ENCODE measurements at regions not wholly inside any gene's neighbourhood (a gene's known extent, or its start where the extent isn't known, plus 50 kb on each side); places are given as distances from the start of the nearest gene placed in this dataset.
"Not testable (repeated sequence)": the region's sequence is repeated elsewhere in the genome, so short reads cannot be mapped to it uniquely, and the experiment has no call there.

- H3K9me3 ChIP-seq (ENCODE audit: insufficient read depth, low read depth, low read length); H3K4me1 ChIP-seq (ENCODE audit: control insufficient read depth in 1 of 2, insufficient read depth in 2 of 2, low read length in 2 of 2); H3K9ac ChIP-seq (ENCODE audit: low read length); H2BK5ac ChIP-seq (ENCODE audit: low read depth, low read length, poor library complexity); H3K36me3 ChIP-seq (ENCODE audit: control insufficient read depth in 1 of 2, insufficient read depth in 2 of 2, low read length in 2 of 2); H3K14ac ChIP-seq (ENCODE audit: low read length); H3K4me2 ChIP-seq (ENCODE audit: low read length); H3K27me3 ChIP-seq (ENCODE audit: insufficient read depth, low read length); H2AFZ ChIP-seq (ENCODE audit: insufficient read depth, low read length, poor library complexity); H3K79me1 ChIP-seq (ENCODE audit: low read length); DNase-seq; H3K18ac ChIP-seq (ENCODE audit: low read length); H2BK12ac ChIP-seq (ENCODE audit: low read length); H4K91ac ChIP-seq (ENCODE audit: low read depth, low read length); H2AK5ac ChIP-seq (ENCODE audit: low read length); H2BK120ac ChIP-seq (ENCODE audit: insufficient read depth, low read length, poor library complexity); H3K4ac ChIP-seq (ENCODE audit: low read depth, low read length); H4K12ac ChIP-seq (ENCODE audit: low read depth, low read length); H3K4me3 ChIP-seq (ENCODE audit: low read depth, low read length); H3K23ac ChIP-seq (ENCODE audit: low read length); H3K79me2 ChIP-seq (ENCODE audit: control insufficient read depth, insufficient read depth, low read length, poor library complexity); H3K27ac ChIP-seq (ENCODE audit: low read depth, low read length); H4K8ac ChIP-seq (ENCODE audit: low read depth, low read length): not testable (repeated sequence)
- no CpG with 5 or more reads among the region's 1 CpG for WGBS (ENCODE audit: extremely low coverage, insufficient coverage, insufficient read length)
Observed at GRCh38 chr6:21345704-21346103, 247.8 kb upstream of the SOX4 start.

GRCh38 chr6:21348146-21348503, 245.4 kb upstream of the SOX4 start:
- Histone ChIP-seq H4K91ac (ENCODE audit: low read depth, low read length) (no peak overlapping the region), H3K27me3 (ENCODE audit: insufficient read depth, low read length) (no peaks in the 10 kb centered on the region), H3K79me2 (ENCODE audit: control insufficient read depth, insufficient read depth, low read length, poor library complexity) (no peaks in the 10 kb centered on the region), H3K27ac (ENCODE audit: low read depth, low read length) (no peak overlapping the region), H4K12ac (ENCODE audit: low read depth, low read length) (no peak overlapping the region), H2AK5ac (ENCODE audit: low read length) (no peak overlapping the region), H3K4ac (ENCODE audit: low read depth, low read length) (no peak overlapping the region), H2BK12ac (ENCODE audit: low read length) (no peak overlapping the region), H3K4me2 (ENCODE audit: low read length) (no peak overlapping the region), H2BK5ac (ENCODE audit: low read depth, low read length, poor library complexity) (no peak overlapping the region), H4K8ac (ENCODE audit: low read depth, low read length) (no peak overlapping the region), H2AFZ (ENCODE audit: insufficient read depth, low read length, poor library complexity) (no peak overlapping the region), H3K4me3 (ENCODE audit: low read depth, low read length) (no peak overlapping the region), H3K18ac (ENCODE audit: low read length) (no peak overlapping the region), H3K14ac (ENCODE audit: low read length) (no peak overlapping the region), H3K36me3 (ENCODE audit: control insufficient read depth in 1 of 2, insufficient read depth in 2 of 2, low read length in 2 of 2) (no peaks in the 10 kb centered on the region), H3K4me1 (ENCODE audit: control insufficient read depth in 1 of 2, insufficient read depth in 2 of 2, low read length in 2 of 2) (peaks cover 2 to 8% of the 10 kb centered on the region in 2 experiments), H3K23ac (ENCODE audit: low read length) (no peak overlapping the region), H2BK120ac (ENCODE audit: insufficient read depth, low read length, poor library complexity) (no peak overlapping the region), H3K9me3 (ENCODE audit: insufficient read depth, low read depth, low read length) (no peaks in the 10 kb centered on the region), H3K79me1 (ENCODE audit: low read length) (no peaks in the 10 kb centered on the region), H3K9ac (ENCODE audit: low read length) (no peak overlapping the region)
- no peak for DNase-seq
- no CpG with 5 or more reads among the region's 7 CpGs for WGBS (ENCODE audit: extremely low coverage, insufficient coverage, insufficient read length)

GRCh38 chr6:21348504-21349195, 244.9 kb upstream of the SOX4 start:
- no peak overlapping the region for H3K23ac ChIP-seq (ENCODE audit: low read length)
- no peak overlapping the region for H2BK5ac ChIP-seq (ENCODE audit: low read depth, low read length, poor library complexity)
- no peaks in the 10 kb centered on the region for H3K9me3 ChIP-seq (ENCODE audit: insufficient read depth, low read depth, low read length)
- H3K14ac ChIP-seq (ENCODE audit: low read length), result no peak overlapping the region
- no peak overlapping the region for H4K91ac ChIP-seq (ENCODE audit: low read depth, low read length)
- no peaks in the 10 kb centered on the region for H3K79me2 ChIP-seq (ENCODE audit: control insufficient read depth, insufficient read depth, low read length, poor library complexity)
- H3K36me3 ChIP-seq (ENCODE audit: control insufficient read depth in 1 of 2, insufficient read depth in 2 of 2, low read length in 2 of 2), result no peaks in the 10 kb centered on the region
- H3K79me1 ChIP-seq (ENCODE audit: low read length), result no peaks in the 10 kb centered on the region
- no peak overlapping the region for H3K4me3 ChIP-seq (ENCODE audit: low read depth, low read length)
- H2BK12ac ChIP-seq (ENCODE audit: low read length), result no peak overlapping the region
- no peak overlapping the region for H4K8ac ChIP-seq (ENCODE audit: low read depth, low read length)
- H4K12ac ChIP-seq (ENCODE audit: low read depth, low read length), result no peak overlapping the region
- no peak overlapping the region for H3K9ac ChIP-seq (ENCODE audit: low read length)
- H2BK120ac ChIP-seq (ENCODE audit: insufficient read depth, low read length, poor library complexity), result no peak overlapping the region
- H3K4ac ChIP-seq (ENCODE audit: low read depth, low read length), result no peak overlapping the region
- H3K18ac ChIP-seq (ENCODE audit: low read length), result no peak overlapping the region
- H3K4me2 ChIP-seq (ENCODE audit: low read length), result no peak overlapping the region
- DNase-seq, result no peak
- no CpG with 5 or more reads among the region's 7 CpGs for WGBS (ENCODE audit: extremely low coverage, insufficient coverage, insufficient read length)
- peak overlapping the region; percentile 8 for H2AFZ ChIP-seq (ENCODE audit: insufficient read depth, low read length, poor library complexity)
- H2AK5ac ChIP-seq (ENCODE audit: low read length), result no peak overlapping the region
- H3K4me1 ChIP-seq (ENCODE audit: control insufficient read depth in 1 of 2, insufficient read depth in 2 of 2, low read length in 2 of 2), result peaks cover 2 to 8% of the 10 kb centered on the region in 2 experiments
- no peaks in the 10 kb centered on the region for H3K27me3 ChIP-seq (ENCODE audit: insufficient read depth, low read length)
- H3K27ac ChIP-seq (ENCODE audit: low read depth, low read length), result no peak overlapping the region

- Histone ChIP-seq H2AK5ac (ENCODE audit: low read length) (no peak overlapping the region), H3K36me3 (ENCODE audit: control insufficient read depth in 1 of 2, insufficient read depth in 2 of 2, low read length in 2 of 2) (no peaks in the 10 kb centered on the region), H3K4me2 (ENCODE audit: low read length) (no peak overlapping the region), H3K27me3 (ENCODE audit: insufficient read depth, low read length) (no peaks in the 10 kb centered on the region), H3K18ac (ENCODE audit: low read length) (no peak overlapping the region), H2BK12ac (ENCODE audit: low read length) (no peak overlapping the region), H2AFZ (ENCODE audit: insufficient read depth, low read length, poor library complexity) (no peak overlapping the region), H4K8ac (ENCODE audit: low read depth, low read length) (no peak overlapping the region), H2BK5ac (ENCODE audit: low read depth, low read length, poor library complexity) (no peak overlapping the region), H3K23ac (ENCODE audit: low read length) (no peak overlapping the region), H2BK120ac (ENCODE audit: insufficient read depth, low read length, poor library complexity) (no peak overlapping the region), H3K4ac (ENCODE audit: low read depth, low read length) (no peak overlapping the region), H3K4me1 (ENCODE audit: control insufficient read depth in 1 of 2, insufficient read depth in 2 of 2, low read length in 2 of 2) (peaks cover 2 to 9% of the 10 kb centered on the region in 2 experiments), H3K4me3 (ENCODE audit: low read depth, low read length) (no peak overlapping the region), H4K91ac (ENCODE audit: low read depth, low read length) (no peak overlapping the region), H3K9ac (ENCODE audit: low read length) (no peak overlapping the region), H3K14ac (ENCODE audit: low read length) (no peak overlapping the region), H4K12ac (ENCODE audit: low read depth, low read length) (no peak overlapping the region), H3K79me2 (ENCODE audit: control insufficient read depth, insufficient read depth, low read length, poor library complexity) (no peaks in the 10 kb centered on the region), H3K79me1 (ENCODE audit: low read length) (no peaks in the 10 kb centered on the region), H3K27ac (ENCODE audit: low read depth, low read length) (no peak overlapping the region), H3K9me3 (ENCODE audit: insufficient read depth, low read depth, low read length) (no peaks in the 10 kb centered on the region)
- no peak for DNase-seq
- whole genome bisulfite sequencing (ENCODE audit: extremely low coverage, insufficient coverage, insufficient read length), result no CpG with 5 or more reads among the region's 3 CpGs
Observed at GRCh38 chr6:21349834-21350233, 243.7 kb upstream of the SOX4 start.
